HCT116 (cell line): ENCODE measurements at regions not wholly inside any gene's neighbourhood (a gene's known extent, or its start where the extent isn't known, plus 50 kb on each side); places are given as distances from the start of the nearest gene placed in this dataset.

ENCODE experiments used
- ATAC-seq: fragments of 200-7000 bp; cut with Tn5 transposase; 2 replicates; pipeline ENCODE4 v1.9.1; 2020; ENCODE audit warnings: mild to moderate bottlenecking, moderate library complexity
- BruUV-seq: library from RNA; stranded (reverse); fragments of 400-500 nt; replicated peaks from 2 replicates; lab custom pipeline; 2021; lab: Mats Ljungman, UMichigan
- CTCF ChIA-PET: fragments of 300-600 bp; sonication (Branson Sonifier 250); formaldehyde crosslinking; loops from one replicate; lab custom pipeline; 2021; ENCODE audit warnings: antibody characterized with exemption; lab: Charles Lee
- POLR2A ChIA-PET: fragments of 300-600, 350-600 bp; sonication (Branson Sonifier 250); formaldehyde crosslinking; loops from one replicate; lab custom pipeline; 2021; ENCODE audit warnings: antibody characterized with exemption; lab: Charles Lee
- RAD21 ChIA-PET, 2 experiments: fragments of 300-600 bp; sonication (Branson Sonifier 250); formaldehyde crosslinking; loops; one replicate each; lab custom pipeline; 2023; ENCODE audit warnings: low total read pairs in 2 of 2; ENCODE audit not compliant: uncharacterized antibody in 2 of 2, unreplicated experiment in 2 of 2, low non-redundant PET in 1 of 2; lab: Charles Lee
- DNase-seq: peaks from one replicate; pipeline ENCODE4 v3.0.0-alpha.2; 2010; ENCODE audit warnings: low read depth, low spot score
- H2AFZ ChIP-seq: fragments of 200-600 bp; shearing (Covaris generic), sonication (generic); 2 replicates; pipeline ENCODE4 v1.6.1; 2017; ENCODE audit warnings: low read depth, mixed run types, mixed read lengths, antibody characterized with exemption, low read length; ENCODE audit not compliant: poor library complexity, severe bottlenecking
- H3K27ac ChIP-seq: 2 replicates; pipeline ENCODE4 v1.5.1; 2012; ENCODE audit warnings: low read depth, low read length
- H3K27me3 ChIP-seq: fragments of 200-600 bp; sonication (generic); 2 replicates; pipeline ENCODE4 v1.6.1; 2016; ENCODE audit warnings: mixed run types, low read length, mixed read lengths; ENCODE audit not compliant: insufficient read depth
- H3K36me3 ChIP-seq, 2 experiments: fragments of 200-500 bp in 1 of 2; fragments of 200-600 bp in 1 of 2; sonication (Bioruptor generic) in 1 of 2; sonication (generic) in 1 of 2; 2 replicates each; pipeline versions ENCODE4 v1.5.1 to v1.6.1; 2014 to 2016; ENCODE audit warnings: low read length in 2 of 2, inconsistent platforms in 1 of 2, mixed read lengths in 1 of 2, mixed run types in 1 of 2; ENCODE audit not compliant: insufficient read depth in 2 of 2, control insufficient read depth in 1 of 2
- H3K4me1 ChIP-seq, 2 experiments: fragments of 200-600 bp in 1 of 2; sonication (generic) in 1 of 2; 2 replicates each; pipeline versions ENCODE4 v1.5.1 to v1.6.1; 2012 to 2017; ENCODE audit warnings: low read length in 2 of 2, inconsistent platforms in 1 of 2, mild to moderate bottlenecking in 1 of 2, mixed read lengths in 1 of 2, mixed run types in 1 of 2, moderate library complexity in 1 of 2; ENCODE audit not compliant: insufficient read depth in 2 of 2, control insufficient read depth in 1 of 2
- H3K4me2 ChIP-seq: fragments of 200-600 bp; sonication (generic); 2 replicates; pipeline ENCODE4 v1.6.1; 2017; ENCODE audit warnings: mixed run types, low read length, mixed read lengths
- H3K4me3 ChIP-seq, 2 experiments: fragments of 200-600 bp in 1 of 2; sonication (generic) in 1 of 2; replicated peaks in 1 of 2; 2 replicates each; pipeline ENCODE4 v1.5.1; 2011 to 2016; ENCODE audit warnings: low read length in 2 of 2, control low read depth in 1 of 2, low read depth in 1 of 2, mild to moderate bottlenecking in 1 of 2, mixed read lengths in 1 of 2, mixed run types in 1 of 2
- H3K79me2 ChIP-seq: fragments of 200-600 bp; sonication (generic); 2 replicates; pipeline ENCODE4 v1.6.1; 2017; ENCODE audit warnings: mild to moderate bottlenecking, mixed run types, low read length, moderate library complexity, mixed read lengths; ENCODE audit not compliant: insufficient read depth
- H3K9ac ChIP-seq: fragments of 200-600 bp; sonication (generic); 2 replicates; pipeline ENCODE4 v1.6.1; 2016; ENCODE audit warnings: low read length, mixed read lengths
- H3K9me2 ChIP-seq: fragments of 200-600 bp; sonication (generic), shearing (Covaris generic); 2 replicates; pipeline ENCODE4 v1.6.1; 2017; ENCODE audit warnings: mixed run types, mild to moderate bottlenecking, moderate library complexity; ENCODE audit not compliant: insufficient read depth
- H3K9me3 ChIP-seq, 2 experiments: fragments of 200-500 bp in 1 of 2; fragments of 200-600 bp in 1 of 2; sonication (Bioruptor generic) in 1 of 2; sonication (generic) in 1 of 2; 2 replicates each; pipeline ENCODE4 v1.6.1; 2014 to 2017; ENCODE audit warnings: low read length in 2 of 2, mixed read lengths in 2 of 2, inconsistent platforms in 1 of 2, low read depth in 1 of 2, mild to moderate bottlenecking in 1 of 2, mixed run types in 1 of 2, moderate library complexity in 1 of 2; ENCODE audit not compliant: control insufficient read depth in 1 of 2, insufficient read depth in 1 of 2
- H4K20me1 ChIP-seq: fragments of 200-600 bp; sonication (generic), shearing (Covaris generic); 2 replicates; pipeline ENCODE4 v1.6.1; 2017; ENCODE audit warnings: mixed run types, mild to moderate bottlenecking, moderate library complexity; ENCODE audit not compliant: insufficient read depth
- CBX3 ChIP-seq: IDR thresholded peaks from 2 replicates; pipeline ENCODE4 v1.6.1; 2012; ENCODE audit warnings: low read depth
- ELF1 ChIP-seq: IDR thresholded peaks from 2 replicates; pipeline ENCODE4 v1.6.1; 2012; ENCODE audit warnings: low read depth, borderline replicate concordance
- EZH2 ChIP-seq: fragments of 200-600 bp; sonication (generic); IDR thresholded peaks from 2 replicates; pipeline ENCODE4 v1.6.1; 2017; ENCODE audit warnings: antibody characterized with exemption, mixed run types
- JUND ChIP-seq: IDR thresholded peaks from 2 replicates; pipeline ENCODE4 v1.6.1; 2012
- MAX ChIP-seq: IDR thresholded peaks from 2 replicates; pipeline ENCODE4 v1.6.1; 2012
- POLR2A ChIP-seq: IDR thresholded peaks from 2 replicates; pipeline ENCODE4 v1.7.0; 2011; ENCODE audit warnings: borderline replicate concordance; ENCODE audit not compliant: insufficient read depth, insufficient read length; ENCODE audit errors: extremely low read depth
- POLR2AphosphoS5 ChIP-seq: IDR thresholded peaks from 2 replicates; pipeline ENCODE4 v1.6.1; 2011; ENCODE audit warnings: mild to moderate bottlenecking, low read depth, low read length, moderate library complexity
- RAD21 ChIP-seq: IDR thresholded peaks from 2 replicates; pipeline ENCODE4 v1.6.1; 2012; ENCODE audit warnings: low read depth, mild to moderate bottlenecking
- REST ChIP-seq: IDR thresholded peaks from 2 replicates; pipeline ENCODE4 v1.6.1; 2012; ENCODE audit warnings: low read depth
- SIN3A ChIP-seq: IDR thresholded peaks from 2 replicates; pipeline ENCODE4 v1.6.1; 2012; ENCODE audit warnings: low read depth
- TCF7L2 ChIP-seq: IDR thresholded peaks from 2 replicates; pipeline ENCODE4 v1.7.0; 2011; ENCODE audit warnings: borderline replicate concordance, inconsistent platforms; ENCODE audit not compliant: insufficient read depth, insufficient read length; ENCODE audit errors: extremely low read depth
- intact Hi-C: fragments of 100-400 bp; cut with micrococcal nuclease; formaldehyde crosslinking; loops from 2 replicates; pipeline ENCODE4 v1.10.0; 2022

- TF ChIP-seq TCF7L2 (no peak), POLR2A (no peak), POLR2AphosphoS5 (no peak), ELF1 (no peak), SIN3A (no peak), REST (no peak), JUND (no peak), CBX3 (no peak)
These were observed 61.6 kb upstream of the SNTG2 start (continued) for GRCh38 chr2:888906-889566.

GRCh38 chr2:888211-888801, 62.3 kb upstream of the SNTG2 start:
- Histone ChIP-seq H3K4me2 (no peak overlapping the region), H3K4me3 (no peak overlapping the region), H3K4me1 (peaks cover 4 to 12% of the 10 kb centered on the region in 2 experiments; a peak in 2 of 4 replicates), H3K9ac (no peak overlapping the region), H3K9me3 (no peaks in the 10 kb centered on the region), H3K36me3 (no peaks in the 10 kb centered on the region), H3K79me2 (no peaks in the 10 kb centered on the region), H3K27ac (no peak overlapping the region), H2AFZ (no peak overlapping the region), H3K9me2 (no peaks in the 10 kb centered on the region), H3K27me3 (peaks cover 23% of the 10 kb centered on the region), H4K20me1 (no peaks in the 10 kb centered on the region)
- no peak for DNase-seq
- BruUV-seq, result no TSS peak
- intact Hi-C loops, result no loop called here
- no peak for ATAC-seq
- POLR2A ChIA-PET, result no interaction called here
- RAD21 ChIA-PET, result no interaction called here
- CTCF ChIA-PET, result no interaction called here
- no peak for TF ChIP-seq RAD21
- no peak for TF ChIP-seq MAX
- no peak for TF ChIP-seq EZH2
- TF ChIP-seq TCF7L2, result no peak
